Stimulated activated CD4-positive, alpha-beta T cell treated with anti-CD3 and anti-CD28 coated beads, Interleukin-4, amount 100 ng/mL, for 48 hours (primary cell): ENCODE measurements at regions not wholly inside any gene's neighbourhood (a gene's known extent, or its start where the extent isn't known, plus 50 kb on each side); places are given as distances from the start of the nearest gene placed in this dataset.

Source experiments
- DNase-seq, 2 donors: peaks; one replicate each; pipeline ENCODE4 v3.0.0-alpha.2; 2020; ENCODE audit warnings: low read depth in 2 of 2

- no peak for DNase-seq
Observed at GRCh38 chr4:123878976-123879375, 482.4 kb downstream of the SPRY1 start.

GRCh38 chr4:123880631-123881030, 484.0 kb downstream of the SPRY1 start:
- DNase-seq: no peak

DNA sequence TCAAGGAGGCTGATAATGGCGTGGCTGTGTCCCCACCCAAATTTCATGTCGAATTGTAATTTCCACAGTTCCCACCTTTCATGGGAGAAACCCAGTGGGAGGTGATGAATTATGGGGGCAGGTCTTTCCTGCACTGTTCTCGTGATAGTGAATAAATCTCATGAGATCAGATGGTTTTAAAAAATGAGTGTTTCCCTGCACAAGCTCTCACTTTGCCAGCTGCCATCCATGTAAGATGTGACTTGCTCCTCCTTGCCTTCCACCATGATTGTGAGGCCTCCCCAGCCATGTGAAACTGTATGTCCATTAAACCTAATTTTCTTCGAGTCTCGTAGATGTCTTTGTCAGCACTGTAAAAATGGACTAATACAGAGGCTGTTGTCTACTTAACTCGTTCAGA, 488.3 kb downstream of the SPRY1 start:
- DNase-seq: no peak

DNA sequence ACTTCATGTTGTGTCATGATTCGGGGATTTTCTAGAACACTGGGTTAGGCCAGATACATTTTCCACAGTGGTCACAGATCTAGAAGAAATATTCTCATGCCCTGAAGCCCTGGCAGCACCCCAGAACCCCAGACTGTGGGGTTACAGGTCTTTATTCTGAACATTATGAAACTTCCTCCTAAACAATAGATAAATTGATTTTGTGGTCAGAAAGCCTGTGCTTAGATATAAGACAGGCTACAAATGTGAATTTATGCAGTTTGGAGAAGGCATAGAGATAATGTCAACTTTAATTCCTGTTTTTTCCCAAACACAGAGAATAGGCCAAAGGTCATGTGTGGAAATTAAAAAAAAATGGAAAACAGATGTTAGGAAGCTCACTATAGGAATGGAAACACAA, 492.9 kb downstream of the SPRY1 start:
- DNase-seq: no peak

GRCh38 chr4:123890889-123891288, 494.3 kb downstream of the SPRY1 start:
- DNase-seq: no peak

- DNase-seq: no peak
Observed at GRCh38 chr4:123891881-123892280, 495.3 kb downstream of the SPRY1 start.

GRCh38 chr4:123892368-123892976, 495.9 kb downstream of the SPRY1 start:
- DNase-seq: no peak

GRCh38 chr4:123893011-123893981, 496.7 kb downstream of the SPRY1 start:
- DNase-seq: no peak

GRCh38 chr4:123896446-123897071, 500.0 kb downstream of the SPRY1 start:
- DNase-seq: no peak

GRCh38 chr4:123898946-123899666, 502.5 kb downstream of the SPRY1 start:
- DNase-seq: no peak

DNA sequence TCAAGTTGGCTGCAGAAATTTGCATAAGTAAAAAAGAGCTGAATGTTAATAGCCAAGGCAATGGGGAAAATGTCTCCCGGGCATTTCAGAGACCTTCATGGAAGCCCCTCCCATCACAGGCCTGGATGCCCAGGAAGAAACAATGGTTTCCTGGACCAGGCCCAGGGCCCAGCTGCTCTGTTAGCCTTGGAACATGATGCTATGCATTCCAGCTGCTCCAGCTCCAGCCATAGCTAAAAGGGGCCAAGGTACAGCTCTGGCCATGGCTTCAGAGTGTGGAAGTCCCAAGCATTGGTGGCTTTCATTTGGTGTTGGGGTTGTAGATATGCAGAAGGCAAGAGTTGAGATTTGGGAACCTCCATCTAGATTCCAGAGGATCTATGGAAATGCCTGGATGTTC, 508.3 kb downstream of the SPRY1 start:
- no peak for DNase-seq

- no peak for DNase-seq
Observed at GRCh38 chr4:123913598-123913997, 517.0 kb downstream of the SPRY1 start.

DNA sequence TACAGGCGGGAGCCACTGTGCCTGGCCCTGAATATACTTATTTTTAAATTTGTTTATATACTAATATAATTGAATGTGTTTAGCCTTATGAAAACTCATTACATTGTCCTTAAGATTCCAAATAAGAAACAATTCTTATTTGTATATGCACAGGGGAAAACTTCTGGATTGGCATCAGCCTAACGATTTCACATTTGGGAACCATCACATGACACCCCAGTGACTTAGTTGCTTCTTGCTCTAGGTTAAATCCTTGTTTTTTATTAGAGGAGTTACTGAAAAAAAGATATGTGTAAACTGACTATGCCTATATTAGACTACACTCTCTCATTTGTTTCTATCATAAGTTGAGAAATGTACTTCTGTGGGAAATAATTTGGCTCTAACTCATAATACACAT, 520.2 kb downstream of the SPRY1 start:
- no peak for DNase-seq

GRCh38 chr4:123919576-123920098, 523.0 kb downstream of the SPRY1 start:
- no peak for DNase-seq

GRCh38 chr4:123921339-123921738, 524.7 kb downstream of the SPRY1 start:
- no peak for DNase-seq

- no peak for DNase-seq
Observed at GRCh38 chr4:123922847-123923246, 526.3 kb downstream of the SPRY1 start.

DNA sequence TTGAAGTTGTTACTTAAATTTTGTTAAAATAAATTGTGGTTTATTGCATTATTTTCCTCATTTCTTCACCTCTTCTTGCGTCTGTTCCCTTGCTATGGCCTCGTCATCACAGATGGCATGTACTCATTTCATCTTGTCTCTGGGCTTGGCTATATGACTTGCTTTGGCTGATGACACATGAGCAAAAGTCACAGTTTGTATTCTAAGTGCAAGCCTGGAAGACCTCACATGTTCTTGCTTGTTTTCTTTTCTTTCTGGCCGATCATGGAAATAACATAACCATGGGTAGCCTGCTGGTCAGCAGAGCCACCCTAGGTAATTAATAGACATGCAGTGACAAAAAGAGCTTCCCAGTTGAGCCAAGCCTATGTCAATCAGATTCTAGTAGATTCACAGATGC, 527.9 kb downstream of the SPRY1 start:
- no peak for DNase-seq

DNA sequence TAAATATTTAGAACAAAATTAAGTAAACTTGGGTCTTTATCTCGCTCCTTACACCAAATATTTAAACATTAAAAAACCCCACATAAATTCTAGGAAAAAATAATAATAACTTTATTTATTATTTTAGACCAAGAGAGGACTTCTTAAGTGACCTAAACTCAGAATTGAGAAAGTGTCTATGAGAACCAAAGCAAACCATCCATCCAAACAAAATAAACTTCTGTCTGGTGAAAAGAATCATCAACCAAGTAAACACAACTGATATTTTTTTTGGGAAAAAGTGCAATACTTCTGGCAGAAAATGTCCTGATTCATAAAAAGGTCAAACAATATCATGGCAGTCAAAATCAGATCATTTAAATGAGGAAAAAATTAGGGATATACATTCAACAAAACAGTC, 533.0 kb downstream of the SPRY1 start:
- DNase-seq: no peak

DNA sequence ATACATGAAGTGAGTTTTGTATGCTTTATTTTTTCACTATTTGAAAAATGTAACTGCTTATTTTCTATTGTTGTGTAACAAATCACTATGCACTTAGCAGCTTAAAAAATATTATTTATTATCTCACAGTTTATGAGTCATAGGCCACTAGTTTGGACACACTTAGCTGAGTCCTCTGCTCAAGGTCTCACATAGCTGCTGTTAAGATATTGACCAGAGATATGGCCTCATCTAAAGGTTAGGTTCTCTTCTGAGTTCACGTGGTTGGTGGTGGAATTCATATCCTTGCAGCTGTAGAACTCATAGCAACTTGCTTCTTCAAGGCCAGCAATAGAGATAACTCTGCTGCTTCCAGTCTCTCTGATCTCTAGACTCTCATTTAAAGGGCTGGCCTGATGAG, 534.4 kb downstream of the SPRY1 start:
- no peak for DNase-seq

GRCh38 chr4:123934096-123934495, 537.5 kb downstream of the SPRY1 start:
- DNase-seq: no peak

DNA sequence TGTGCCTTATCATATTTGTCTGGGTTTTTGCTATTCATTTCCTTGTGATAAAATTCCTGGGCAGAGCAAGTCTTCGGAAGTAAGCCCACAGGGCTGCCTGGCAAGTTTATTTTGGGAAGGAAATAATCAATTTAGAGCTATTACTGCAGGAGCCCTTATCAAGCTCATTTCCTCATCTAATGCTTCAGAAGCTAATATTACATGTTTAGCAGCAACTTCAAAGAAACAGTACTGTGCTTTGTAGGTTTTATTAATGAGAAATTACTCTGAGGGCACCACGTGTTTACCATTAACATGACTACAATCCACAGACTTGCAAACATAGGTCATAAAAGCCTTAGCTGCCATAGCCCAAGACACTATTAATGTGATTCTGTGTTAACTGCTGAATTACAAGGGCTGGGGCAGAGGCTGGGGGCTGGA, 540.0 kb downstream of the SPRY1 start:
- no peak for DNase-seq

GRCh38 chr4:123937581-123937980, 541.0 kb downstream of the SPRY1 start:
- no peak for DNase-seq
